Tibial artery (tissue), 4 donors: ENCODE measurements at regions not wholly inside any gene's neighbourhood (a gene's known extent, or its start where the extent isn't known, plus 50 kb on each side); places are given as distances from the start of the nearest gene placed in this dataset.

Experiments
- DNase-seq, 2 donors: peaks; one replicate each; pipeline ENCODE4 v3.0.0-alpha.2; 2019
- H3K27ac ChIP-seq, 2 donors: fragments of 200-600 bp; sonication (generic) in 1 of 2; 1 replicate in 1 of 2; 2 replicates in 1 of 2; pipeline ENCODE4 v1.5.1; 2018 to 2019; ENCODE audit warnings: mild to moderate bottlenecking in 1 of 2
- H3K27me3 ChIP-seq, 2 donors: fragments of 200-600 bp; sonication (generic) in 1 of 2; one replicate each; pipeline versions ENCODE4 v1.5.1 to v1.6.0; 2016 to 2019
- H3K36me3 ChIP-seq, 3 donors: fragments of 200-600 bp; sonication (generic) in 2 of 3; one replicate each; pipeline ENCODE4 v1.5.1; 2016 to 2019; ENCODE audit warnings: mild to moderate bottlenecking in 2 of 3
- H3K4me1 ChIP-seq, 4 donors: fragments of 200-600 bp; sonication (generic) in 2 of 4; 1 replicate in 3 of 4; 2 replicates in 1 of 4; pipeline ENCODE4 v1.5.1; 2016 to 2019
- H3K4me3 ChIP-seq, 2 donors: fragments of 200-600 bp; sonication (generic) in 1 of 2; 1 replicate in 1 of 2; 2 replicates in 1 of 2; pipeline ENCODE4 v1.5.1; 2018 to 2019; ENCODE audit warnings: mild to moderate bottlenecking in 2 of 2
- H3K9me3 ChIP-seq, 3 donors: fragments of 200-600 bp; sonication (generic) in 1 of 3; one replicate each; pipeline ENCODE4 v1.5.1; 2016 to 2019
- intact Hi-C: fragments of 100-400 bp; cut with DNase I; formaldehyde crosslinking; loops from one replicate; pipeline ENCODE4 v1.15.0; 2023; ENCODE audit warnings: low total_unique reads
- TF ChIP-seq, protein P1 (sequence below), 2 experiments: fragments of 200-600 bp in 1 of 2; fragments of 450-650 bp in 1 of 2; IDR thresholded peaks; one replicate each; pipeline ENCODE4 v1.5.1; 2017 to 2019; ENCODE audit warnings: antibody characterized with exemption in 2 of 2, mild to moderate bottlenecking in 1 of 2, moderate library complexity in 1 of 2

DNA sequence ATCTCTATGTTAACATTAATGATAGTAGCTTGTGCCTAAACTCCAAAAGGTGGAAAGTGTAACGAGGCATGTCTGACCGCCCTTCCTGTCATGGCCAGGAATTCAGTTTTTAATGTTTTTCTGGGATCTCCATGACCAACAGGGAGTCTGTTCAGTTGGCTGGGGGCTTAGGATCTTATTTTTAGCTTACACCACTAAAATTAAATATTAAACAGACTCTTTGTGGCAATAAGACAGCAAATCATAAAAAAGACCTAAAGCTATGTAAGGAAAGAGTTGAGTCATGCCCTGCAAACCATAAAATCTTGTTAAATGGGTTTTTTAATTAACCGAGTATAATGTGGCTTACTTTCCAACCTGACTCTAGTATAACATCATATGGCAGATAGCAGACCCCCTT lies 247.8 kb downstream of the DIRAS2 start:
- H3K27ac ChIP-seq, result no peak overlapping the region
- no peaks in the 10 kb centered on the region for H3K27me3 ChIP-seq
- DNase-seq, result no peak
- H3K36me3 ChIP-seq, result no peaks in the 10 kb centered on the region
- intact Hi-C loops, result no loop called here
- no peaks in the 10 kb centered on the region for H3K9me3 ChIP-seq
- H3K4me1 ChIP-seq, result no peaks in the 10 kb centered on the region
- no peak overlapping the region for H3K4me3 ChIP-seq
- TF ChIP-seq, protein P1, sequence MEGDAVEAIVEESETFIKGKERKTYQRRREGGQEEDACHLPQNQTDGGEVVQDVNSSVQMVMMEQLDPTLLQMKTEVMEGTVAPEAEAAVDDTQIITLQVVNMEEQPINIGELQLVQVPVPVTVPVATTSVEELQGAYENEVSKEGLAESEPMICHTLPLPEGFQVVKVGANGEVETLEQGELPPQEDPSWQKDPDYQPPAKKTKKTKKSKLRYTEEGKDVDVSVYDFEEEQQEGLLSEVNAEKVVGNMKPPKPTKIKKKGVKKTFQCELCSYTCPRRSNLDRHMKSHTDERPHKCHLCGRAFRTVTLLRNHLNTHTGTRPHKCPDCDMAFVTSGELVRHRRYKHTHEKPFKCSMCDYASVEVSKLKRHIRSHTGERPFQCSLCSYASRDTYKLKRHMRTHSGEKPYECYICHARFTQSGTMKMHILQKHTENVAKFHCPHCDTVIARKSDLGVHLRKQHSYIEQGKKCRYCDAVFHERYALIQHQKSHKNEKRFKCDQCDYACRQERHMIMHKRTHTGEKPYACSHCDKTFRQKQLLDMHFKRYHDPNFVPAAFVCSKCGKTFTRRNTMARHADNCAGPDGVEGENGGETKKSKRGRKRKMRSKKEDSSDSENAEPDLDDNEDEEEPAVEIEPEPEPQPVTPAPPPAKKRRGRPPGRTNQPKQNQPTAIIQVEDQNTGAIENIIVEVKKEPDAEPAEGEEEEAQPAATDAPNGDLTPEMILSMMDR (IDR thresholded peaks at IDR 0.05), result no peak

- H3K27ac ChIP-seq, result no peak overlapping the region
- H3K27me3 ChIP-seq, result no peaks in the 10 kb centered on the region
- DNase-seq, result no peak
- no peaks in the 10 kb centered on the region for H3K36me3 ChIP-seq
- TF ChIP-seq, protein P1 (IDR thresholded peaks at IDR 0.05), result no peak
- no peak overlapping the region for H3K4me3 ChIP-seq
- intact Hi-C loops, result no loop called here
- H3K4me1 ChIP-seq, result no peaks in the 10 kb centered on the region
- no peaks in the 10 kb centered on the region for H3K9me3 ChIP-seq
These were observed 242.5 kb downstream of the DIRAS2 start for GRCh38 chr9:90400091-90400490.

- TF ChIP-seq, protein P1 (IDR thresholded peaks at IDR 0.05), result no peak
- H3K4me1 ChIP-seq, result no peaks in the 10 kb centered on the region
- peaks cover 0 to 8% (median 0%) of the 10 kb centered on the region in 3 donors for H3K9me3 ChIP-seq
- intact Hi-C loops, result no loop called here
- H3K27me3 ChIP-seq, result no peaks in the 10 kb centered on the region
- no peak overlapping the region for H3K27ac ChIP-seq
- no peak for DNase-seq
- H3K36me3 ChIP-seq, result no peaks in the 10 kb centered on the region
- no peak overlapping the region for H3K4me3 ChIP-seq
These were observed 234.0 kb downstream of the DIRAS2 start for GRCh38 chr9:90408659-90409058.

GRCh38 chr9:90419221-90419851 lies 223.3 kb downstream of the DIRAS2 start:
- Histone ChIP-seq H3K4me1 (no peaks in the 10 kb centered on the region), H3K9me3 (no peaks in the 10 kb centered on the region), H3K4me3 (no peak overlapping the region), H3K27ac (no peak overlapping the region), H3K36me3 (no peaks in the 10 kb centered on the region), H3K27me3 (no peaks in the 10 kb centered on the region)
- no peak for DNase-seq
- intact Hi-C loops, result no loop called here
- TF ChIP-seq, protein P1 (IDR thresholded peaks at IDR 0.05), result no peak

GRCh38 chr9:90420211-90420610 lies 222.4 kb downstream of the DIRAS2 start:
- H3K36me3 ChIP-seq, result no peaks in the 10 kb centered on the region
- no peak for DNase-seq
- intact Hi-C loops, result no loop called here
- H3K27me3 ChIP-seq, result no peaks in the 10 kb centered on the region
- no peaks in the 10 kb centered on the region for H3K9me3 ChIP-seq
- H3K4me3 ChIP-seq, result no peak overlapping the region
- H3K27ac ChIP-seq, result no peak overlapping the region
- TF ChIP-seq, protein P1 (IDR thresholded peaks at IDR 0.05), result no peak
- H3K4me1 ChIP-seq, result no peaks in the 10 kb centered on the region
